NT2/D1 (cell line): ENCODE measurements at regions not wholly inside any gene's neighbourhood (a gene's known extent, or its start where the extent isn't known, plus 50 kb on each side); places are given as distances from the start of the nearest gene placed in this dataset.

Source experiments
- DNase-seq: peaks from one replicate; pipeline ENCODE4 v3.0.0-alpha.2; 2011; ENCODE audit warnings: low read depth, low spot score
- H3K27me3 ChIP-seq: 2 replicates; pipeline ENCODE4 v1.6.0; 2011; ENCODE audit warnings: mild to moderate bottlenecking; ENCODE audit not compliant: insufficient read length, insufficient read depth
- H3K36me3 ChIP-seq: 2 replicates; pipeline ENCODE4 v1.6.1; 2011; ENCODE audit warnings: mild to moderate bottlenecking, low read length, mixed read lengths; ENCODE audit not compliant: insufficient read depth, insufficient read length
- H3K4me1 ChIP-seq: 2 replicates; pipeline ENCODE4 v1.5.1; 2011; ENCODE audit not compliant: insufficient read depth, insufficient read length
- H3K4me3 ChIP-seq: 2 replicates; pipeline ENCODE4 v1.5.1; 2011; ENCODE audit warnings: low read depth; ENCODE audit not compliant: insufficient read length
- H3K9ac ChIP-seq: 2 replicates; pipeline ENCODE4 v1.6.0; 2011; ENCODE audit warnings: low read depth; ENCODE audit not compliant: insufficient read length
- H3K9me3 ChIP-seq: 2 replicates; pipeline ENCODE4 v1.5.1; 2011; ENCODE audit warnings: mild to moderate bottlenecking, low read length; ENCODE audit not compliant: insufficient read depth
- SUZ12 ChIP-seq: IDR thresholded peaks from 2 replicates; pipeline ENCODE4 v1.6.1; 2011; ENCODE audit not compliant: insufficient read length, insufficient read depth; ENCODE audit errors: extremely low read depth
- YY1 ChIP-seq: IDR thresholded peaks from 2 replicates; pipeline ENCODE4 v1.6.1; 2011; ENCODE audit not compliant: insufficient read length, insufficient read depth
- ZNF274 ChIP-seq: IDR thresholded peaks from 2 replicates; pipeline ENCODE4 v1.6.1; 2011; ENCODE audit warnings: mild to moderate bottlenecking, low read depth, low read length

DNA sequence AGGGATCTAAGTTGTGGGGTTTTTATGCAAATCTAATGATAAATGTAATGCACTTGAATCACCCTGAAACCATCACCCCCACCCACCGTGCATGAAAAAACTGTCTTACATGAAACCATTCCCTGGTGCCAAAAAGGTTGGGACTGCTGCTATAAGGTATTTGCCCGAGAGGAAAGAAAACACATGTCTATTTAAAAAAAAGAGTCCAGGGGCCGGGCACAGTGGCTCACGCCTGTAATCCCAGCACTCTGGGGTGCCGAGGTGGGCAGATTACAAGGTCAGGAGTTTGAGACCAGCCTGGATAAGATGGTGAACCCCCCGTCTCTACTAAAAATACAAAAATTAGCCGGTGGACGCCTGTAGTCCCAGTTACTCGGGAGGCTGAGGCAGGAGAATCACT is 1372.8 kb upstream of the CDH2 start:
- Histone ChIP-seq H3K4me3 (no peak overlapping the region), H3K4me1 (no peaks in the 10 kb centered on the region), H3K27me3 (no peaks in the 10 kb centered on the region), H3K36me3 (no peaks in the 10 kb centered on the region), H3K9me3 (no peaks in the 10 kb centered on the region), H3K9ac (no peak overlapping the region)
- TF ChIP-seq SUZ12 (no peak), ZNF274 (no peak), YY1 (no peak)
- no peak for DNase-seq

DNA sequence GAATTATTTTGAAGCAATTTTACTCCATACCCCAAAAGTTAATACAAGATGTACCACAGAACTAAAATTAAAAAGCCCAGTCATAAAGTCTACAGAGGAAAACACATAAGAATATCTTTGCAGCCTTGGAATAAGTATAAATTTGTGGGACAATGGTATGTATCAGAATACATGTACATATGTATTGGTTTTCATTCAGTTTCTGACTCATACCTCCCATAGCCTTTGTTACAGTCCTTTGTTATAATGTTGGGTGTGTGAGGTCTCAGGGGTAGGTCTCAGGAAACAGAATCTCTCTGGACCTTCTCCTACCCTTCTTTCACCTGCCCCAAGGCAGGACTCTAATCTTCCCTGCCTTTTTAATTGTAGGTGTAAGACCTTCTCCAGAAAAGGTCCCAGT is 1370.7 kb upstream of the CDH2 start:
- no peak for DNase-seq
- Histone ChIP-seq H3K4me3 (no peak overlapping the region), H3K4me1 (no peaks in the 10 kb centered on the region), H3K9ac (no peak overlapping the region), H3K36me3 (no peaks in the 10 kb centered on the region), H3K27me3 (no peaks in the 10 kb centered on the region), H3K9me3 (no peaks in the 10 kb centered on the region)
- TF ChIP-seq YY1 (no peak), ZNF274 (no peak), SUZ12 (no peak)

GRCh38 chr18:29540548-29540947 is 1363.6 kb upstream of the CDH2 start:
- no peaks in the 10 kb centered on the region for H3K4me1 ChIP-seq
- no peaks in the 10 kb centered on the region for H3K27me3 ChIP-seq
- no peaks in the 10 kb centered on the region for H3K9me3 ChIP-seq
- H3K4me3 ChIP-seq, result no peak overlapping the region
- H3K9ac ChIP-seq, result no peak overlapping the region
- no peak for TF ChIP-seq ZNF274
- TF ChIP-seq SUZ12, result no peak
- no peak for TF ChIP-seq YY1
- H3K36me3 ChIP-seq, result no peaks in the 10 kb centered on the region
- no peak for DNase-seq

- no peak overlapping the region for H3K4me3 ChIP-seq
- H3K36me3 ChIP-seq, result no peaks in the 10 kb centered on the region
- no peak overlapping the region for H3K9ac ChIP-seq
- no peaks in the 10 kb centered on the region for H3K9me3 ChIP-seq
- no peak for TF ChIP-seq SUZ12
- H3K4me1 ChIP-seq, result no peaks in the 10 kb centered on the region
- no peak for DNase-seq
- no peaks in the 10 kb centered on the region for H3K27me3 ChIP-seq
Measured at GRCh38 chr18:29531746-29532145, 1354.8 kb upstream of the CDH2 start.

GRCh38 chr18:29523371-29523770 is 1346.4 kb upstream of the CDH2 start:
- no peak for DNase-seq
- no peaks in the 10 kb centered on the region for H3K36me3 ChIP-seq
- no peak overlapping the region for H3K4me3 ChIP-seq
- H3K27me3 ChIP-seq, result no peaks in the 10 kb centered on the region
- TF ChIP-seq YY1 (no peak), SUZ12 (no peak), ZNF274 (no peak)
- H3K9me3 ChIP-seq, result no peaks in the 10 kb centered on the region
- H3K4me1 ChIP-seq, result no peaks in the 10 kb centered on the region
- no peak overlapping the region for H3K9ac ChIP-seq

GRCh38 chr18:29512761-29513160 is 1335.8 kb upstream of the CDH2 start:
- no peak overlapping the region for H3K4me3 ChIP-seq
- TF ChIP-seq SUZ12 (no peak), ZNF274 (no peak), YY1 (no peak)
- H3K36me3 ChIP-seq, result no peaks in the 10 kb centered on the region
- H3K9ac ChIP-seq, result no peak overlapping the region
- H3K9me3 ChIP-seq, result no peaks in the 10 kb centered on the region
- no peaks in the 10 kb centered on the region for H3K4me1 ChIP-seq
- no peaks in the 10 kb centered on the region for H3K27me3 ChIP-seq
- DNase-seq, result no peak

GRCh38 chr18:29512203-29512602 is 1335.3 kb upstream of the CDH2 start:
- no peak for DNase-seq
- no peak overlapping the region for H3K4me3 ChIP-seq
- no peaks in the 10 kb centered on the region for H3K27me3 ChIP-seq
- H3K9ac ChIP-seq, result no peak overlapping the region
- H3K9me3 ChIP-seq, result no peaks in the 10 kb centered on the region
- H3K36me3 ChIP-seq, result no peaks in the 10 kb centered on the region
- TF ChIP-seq ZNF274 (no peak), YY1 (no peak), SUZ12 (no peak)
- no peaks in the 10 kb centered on the region for H3K4me1 ChIP-seq

GRCh38 chr18:29501952-29502351 is 1325.0 kb upstream of the CDH2 start:
- no peak overlapping the region for H3K4me3 ChIP-seq
- H3K4me1 ChIP-seq, result no peaks in the 10 kb centered on the region
- no peaks in the 10 kb centered on the region for H3K9me3 ChIP-seq
- H3K36me3 ChIP-seq, result no peaks in the 10 kb centered on the region
- no peak for TF ChIP-seq SUZ12
- no peak for TF ChIP-seq YY1
- no peak for TF ChIP-seq ZNF274
- no peak overlapping the region for H3K9ac ChIP-seq
- DNase-seq, result no peak
- H3K27me3 ChIP-seq, result no peaks in the 10 kb centered on the region
